Keratinocyte (primary cell): ENCODE measurements at regions not wholly inside any gene's neighbourhood (a gene's known extent, or its start where the extent isn't known, plus 50 kb on each side); places are given as distances from the start of the nearest gene placed in this dataset.

ENCODE experiments used
- DNase-seq: peaks from one replicate; pipeline ENCODE4 v3.0.0-alpha.2; 2011; ENCODE audit warnings: low read depth, missing footprints, low spot score
- FAIRE-seq: peaks from 2 replicates; lab custom pipeline; 2011; peaks lifted over from hg19 to GRCh38; lab: Jason Lieb, UNC
- H2AFZ ChIP-seq: 2 replicates; pipeline ENCODE4 v1.6.0; 2012; ENCODE audit warnings: low read length, control low read depth, inconsistent platforms; ENCODE audit not compliant: control insufficient read depth
- H3K27ac ChIP-seq: 2 replicates; pipeline ENCODE4 v1.5.1; 2011; ENCODE audit warnings: low read length; ENCODE audit not compliant: control insufficient read depth, insufficient read depth
- H3K27me3 ChIP-seq: 3 replicates; pipeline ENCODE4 v1.6.0; 2011; ENCODE audit warnings: low read length; ENCODE audit not compliant: control insufficient read depth, insufficient read depth; ENCODE audit errors: extremely low read depth
- H3K36me3 ChIP-seq, 2 experiments: 2 replicates in 1 of 2; 3 replicates in 1 of 2; pipeline ENCODE4 v1.5.1; 2011; ENCODE audit warnings: low read length in 2 of 2, mild to moderate bottlenecking in 1 of 2; ENCODE audit not compliant: control insufficient read depth in 2 of 2, insufficient read depth in 2 of 2; ENCODE audit errors: extremely low read depth in 1 of 2
- H3K4me1 ChIP-seq: 3 replicates; pipeline ENCODE4 v1.5.1; 2011; ENCODE audit warnings: low read length; ENCODE audit not compliant: control insufficient read depth, insufficient read depth; ENCODE audit errors: extremely low read depth
- H3K4me2 ChIP-seq: 3 replicates; pipeline ENCODE4 v1.6.0; 2011; ENCODE audit warnings: low read depth, low read length; ENCODE audit not compliant: control insufficient read depth, insufficient read depth; ENCODE audit errors: extremely low read depth
- H3K4me3 ChIP-seq, 3 experiments: fragments of 200-600 bp in 1 of 3; sonication (generic) in 1 of 3; 2 replicates in 2 of 3; 3 replicates in 1 of 3; pipeline ENCODE4 v1.5.1; 2011 to 2016; ENCODE audit warnings: low read length in 3 of 3, mild to moderate bottlenecking in 3 of 3, control low read depth in 2 of 3, inconsistent platforms in 1 of 3, low read depth in 1 of 3, mixed read lengths in 1 of 3, mixed run types in 1 of 3, moderate library complexity in 1 of 3; ENCODE audit not compliant: control insufficient read depth in 2 of 3, insufficient read depth in 2 of 3; ENCODE audit errors: extremely low read depth in 1 of 3
- H3K79me2 ChIP-seq: 2 replicates; pipeline ENCODE4 v1.6.0; 2012; ENCODE audit warnings: low read length; ENCODE audit not compliant: control insufficient read depth, insufficient read depth
- H3K9ac ChIP-seq: 3 replicates; pipeline ENCODE4 v1.6.0; 2011; ENCODE audit warnings: low read length; ENCODE audit not compliant: control insufficient read depth, insufficient read depth; ENCODE audit errors: extremely low read depth
- H3K9me1 ChIP-seq: 3 replicates; pipeline ENCODE4 v1.6.0; 2011; ENCODE audit warnings: low read length; ENCODE audit not compliant: control insufficient read depth, insufficient read depth; ENCODE audit errors: extremely low read depth
- H3K9me3 ChIP-seq: 2 replicates; pipeline ENCODE4 v1.5.1; 2012; ENCODE audit warnings: low read depth, low read length; ENCODE audit not compliant: control insufficient read depth
- H4K20me1 ChIP-seq: 3 replicates; pipeline ENCODE4 v1.6.0; 2011; ENCODE audit warnings: low read length; ENCODE audit not compliant: control insufficient read depth, insufficient read depth; ENCODE audit errors: extremely low read depth
- EZH2 ChIP-seq: IDR thresholded peaks from one replicate; pipeline ENCODE4 v1.6.1; 2012; ENCODE audit warnings: inconsistent platforms, mild to moderate bottlenecking, low read length, moderate library complexity
- dilution Hi-C: fragments of 300-500 bp; cut with MboI; formaldehyde crosslinking; loops from one replicate; pipeline ENCODE4 v1.7.0; 2020; ENCODE audit warnings: low sequenced_read_pairs; ENCODE audit not compliant: extremely low pct_ligation_motif_present
- TF ChIP-seq, protein P1 (sequence below), 3 experiments: IDR thresholded peaks in 1 of 3; conservative IDR thresholded peaks in 1 of 3; optimal IDR thresholded peaks in 1 of 3; 2 replicates in 2 of 3; 3 replicates in 1 of 3; pipeline versions ENCODE3 to v1.5.1; 2011; ENCODE audit warnings: low read length in 3 of 3, mild to moderate bottlenecking in 3 of 3, moderate library complexity in 2 of 3, control low read depth in 1 of 3, inconsistent platforms in 1 of 3; ENCODE audit not compliant: insufficient read depth in 2 of 3; ENCODE audit errors: extremely low read depth in 1 of 3

DNA sequence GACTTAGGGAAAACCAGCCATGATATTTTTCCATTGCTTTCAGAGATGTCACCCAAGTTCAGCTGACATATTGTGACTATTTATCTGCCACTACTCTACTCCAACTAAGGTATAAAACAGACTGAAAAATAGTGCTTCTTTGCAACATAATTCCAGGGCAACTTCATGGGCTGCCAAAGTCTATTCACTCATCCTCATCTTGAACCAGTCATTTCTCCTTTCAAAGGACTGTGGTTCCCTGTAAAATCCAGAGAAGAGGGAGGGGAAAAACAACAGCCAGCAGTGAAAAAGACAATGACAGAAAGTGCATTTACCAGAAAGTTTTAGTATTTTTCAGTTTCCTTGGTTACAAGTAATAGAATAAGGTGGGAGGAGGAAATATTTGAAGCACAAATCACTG is 191.1 kb downstream of the EFHB start:
- H3K79me2 ChIP-seq: no peaks in the 10 kb centered on the region
- FAIRE-seq (no peak), DNase-seq (no peak)
- H2AFZ ChIP-seq: no peak overlapping the region
- no peak overlapping the region for H3K9ac ChIP-seq
- no peaks in the 10 kb centered on the region for H4K20me1 ChIP-seq
- no peaks in the 10 kb centered on the region for H3K36me3 ChIP-seq
- H3K9me3 ChIP-seq: no peaks in the 10 kb centered on the region
- TF ChIP-seq, protein P1, sequence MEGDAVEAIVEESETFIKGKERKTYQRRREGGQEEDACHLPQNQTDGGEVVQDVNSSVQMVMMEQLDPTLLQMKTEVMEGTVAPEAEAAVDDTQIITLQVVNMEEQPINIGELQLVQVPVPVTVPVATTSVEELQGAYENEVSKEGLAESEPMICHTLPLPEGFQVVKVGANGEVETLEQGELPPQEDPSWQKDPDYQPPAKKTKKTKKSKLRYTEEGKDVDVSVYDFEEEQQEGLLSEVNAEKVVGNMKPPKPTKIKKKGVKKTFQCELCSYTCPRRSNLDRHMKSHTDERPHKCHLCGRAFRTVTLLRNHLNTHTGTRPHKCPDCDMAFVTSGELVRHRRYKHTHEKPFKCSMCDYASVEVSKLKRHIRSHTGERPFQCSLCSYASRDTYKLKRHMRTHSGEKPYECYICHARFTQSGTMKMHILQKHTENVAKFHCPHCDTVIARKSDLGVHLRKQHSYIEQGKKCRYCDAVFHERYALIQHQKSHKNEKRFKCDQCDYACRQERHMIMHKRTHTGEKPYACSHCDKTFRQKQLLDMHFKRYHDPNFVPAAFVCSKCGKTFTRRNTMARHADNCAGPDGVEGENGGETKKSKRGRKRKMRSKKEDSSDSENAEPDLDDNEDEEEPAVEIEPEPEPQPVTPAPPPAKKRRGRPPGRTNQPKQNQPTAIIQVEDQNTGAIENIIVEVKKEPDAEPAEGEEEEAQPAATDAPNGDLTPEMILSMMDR (optimal IDR thresholded peaks at IDR 0.05 in 1 of 3, IDR thresholded peaks at IDR 0.05 in 1 of 3, conservative IDR thresholded peaks at IDR 0.05 in 1 of 3; ENCODE audit: extremely low read depth in 1 of 3, insufficient read depth in 2 of 3, low read length in 3 of 3): no peak
- no peak for TF ChIP-seq EZH2
- no peak overlapping the region for H3K27ac ChIP-seq
- H3K4me1 ChIP-seq: no peaks in the 10 kb centered on the region
- no peak overlapping the region for H3K4me3 ChIP-seq
- no peak overlapping the region for H3K4me2 ChIP-seq
- dilution Hi-C loops: no loop called here
- H3K9me1 ChIP-seq: no peaks in the 10 kb centered on the region
- no peaks in the 10 kb centered on the region for H3K27me3 ChIP-seq

DNA sequence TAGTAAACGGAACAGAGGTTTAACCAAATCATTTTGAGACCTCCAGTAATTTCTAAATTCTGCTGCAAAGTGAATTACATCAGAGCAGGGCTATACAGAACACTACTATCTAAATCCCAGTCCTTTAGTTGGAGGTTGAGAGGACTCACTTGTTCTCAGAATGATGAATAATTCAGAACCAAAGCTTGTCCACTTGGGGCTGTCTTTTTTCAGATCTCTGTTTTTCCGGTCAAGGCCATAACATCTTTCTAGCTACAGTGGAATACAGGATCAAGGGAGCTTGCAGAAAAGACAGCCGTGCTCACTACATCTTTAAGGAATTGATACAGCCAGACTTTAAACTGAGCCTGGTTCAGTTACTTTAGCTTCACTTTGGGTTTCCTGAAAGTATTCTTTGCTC is 194.5 kb downstream of the EFHB start:
- no peak overlapping the region for H3K4me2 ChIP-seq
- TF ChIP-seq EZH2: no peak
- TF ChIP-seq, protein P1 (optimal IDR thresholded peaks at IDR 0.05 in 1 of 3, IDR thresholded peaks at IDR 0.05 in 1 of 3, conservative IDR thresholded peaks at IDR 0.05 in 1 of 3; ENCODE audit: extremely low read depth in 1 of 3, insufficient read depth in 2 of 3, low read length in 3 of 3): no peak
- no peak for FAIRE-seq

More for the DNA sequence above, 194.5 kb downstream of the EFHB start:
- Histone ChIP-seq H3K9me1 (no peaks in the 10 kb centered on the region), H2AFZ (no peak overlapping the region), H3K27me3 (no peaks in the 10 kb centered on the region), H3K27ac (no peak overlapping the region), H3K79me2 (no peaks in the 10 kb centered on the region), H3K36me3 (no peaks in the 10 kb centered on the region), H3K9ac (no peak overlapping the region), H3K4me1 (no peaks in the 10 kb centered on the region), H3K4me3 (no peak overlapping the region), H3K9me3 (no peaks in the 10 kb centered on the region), H4K20me1 (no peaks in the 10 kb centered on the region)
- no peak for DNase-seq
- dilution Hi-C loops: no loop called here
